Neural cell (in vitro differentiated cells): ENCODE measurements at regions not wholly inside any gene's neighbourhood (a gene's known extent, or its start where the extent isn't known, plus 50 kb on each side); places are given as distances from the start of the nearest gene placed in this dataset.

Experiments
- EP300 ChIP-seq: fragments of 450-650 bp; conservative IDR thresholded peaks from 2 replicates; pipeline ENCODE4 v1.6.1; 2014; ENCODE audit warnings: antibody characterized with exemption, mild to moderate bottlenecking, moderate library complexity; ENCODE audit not compliant: poor library complexity, severe bottlenecking
- EZH2 ChIP-seq: fragments of 200-600, 300-800 bp; shearing (Covaris generic), sonication (generic); IDR thresholded peaks from 2 replicates; pipeline ENCODE4 v1.6.1; 2014; ENCODE audit warnings: antibody characterized with exemption, low read length, borderline replicate concordance, mild to moderate bottlenecking; ENCODE audit not compliant: insufficient read depth, poor library complexity, severe bottlenecking
- MXI1 ChIP-seq: fragments of 450-650 bp; conservative IDR thresholded peaks from 2 replicates; pipeline ENCODE4 v1.6.1; 2014; ENCODE audit warnings: antibody characterized with exemption, mild to moderate bottlenecking; ENCODE audit not compliant: poor library complexity, severe bottlenecking
- POLR2AphosphoS5 ChIP-seq: IDR thresholded peaks from 2 replicates; pipeline ENCODE4 v1.6.1; 2012
- RAD21 ChIP-seq: fragments of 450-650 bp; conservative IDR thresholded peaks from 2 replicates; pipeline ENCODE4 v1.6.1; 2014; ENCODE audit warnings: antibody characterized with exemption, mild to moderate bottlenecking, moderate library complexity
- SMC3 ChIP-seq: fragments of 450-650 bp; conservative IDR thresholded peaks from 2 replicates; pipeline ENCODE4 v1.6.1; 2014; ENCODE audit warnings: antibody characterized with exemption, mild to moderate bottlenecking, moderate library complexity; ENCODE audit not compliant: poor library complexity
- TAF1 ChIP-seq: IDR thresholded peaks from 2 replicates; pipeline ENCODE4 v1.6.1; 2012; ENCODE audit warnings: low read depth
- TF ChIP-seq, protein P1 (sequence below): IDR thresholded peaks from 2 replicates; pipeline ENCODE4 v1.6.1; 2012; ENCODE audit warnings: borderline replicate concordance
- TF ChIP-seq, protein P2 (sequence below): fragments of 450-650 bp; IDR thresholded peaks from 2 replicates; pipeline ENCODE4 v1.5.1; 2014; ENCODE audit warnings: antibody characterized with exemption, mild to moderate bottlenecking, moderate library complexity; ENCODE audit not compliant: poor library complexity, severe bottlenecking

GRCh38 chr2:84281510-84281909 is 177.6 kb downstream of the SUCLG1 start:
- no peak for TF ChIP-seq POLR2AphosphoS5
- no peak for TF ChIP-seq TAF1
- TF ChIP-seq, protein P1, sequence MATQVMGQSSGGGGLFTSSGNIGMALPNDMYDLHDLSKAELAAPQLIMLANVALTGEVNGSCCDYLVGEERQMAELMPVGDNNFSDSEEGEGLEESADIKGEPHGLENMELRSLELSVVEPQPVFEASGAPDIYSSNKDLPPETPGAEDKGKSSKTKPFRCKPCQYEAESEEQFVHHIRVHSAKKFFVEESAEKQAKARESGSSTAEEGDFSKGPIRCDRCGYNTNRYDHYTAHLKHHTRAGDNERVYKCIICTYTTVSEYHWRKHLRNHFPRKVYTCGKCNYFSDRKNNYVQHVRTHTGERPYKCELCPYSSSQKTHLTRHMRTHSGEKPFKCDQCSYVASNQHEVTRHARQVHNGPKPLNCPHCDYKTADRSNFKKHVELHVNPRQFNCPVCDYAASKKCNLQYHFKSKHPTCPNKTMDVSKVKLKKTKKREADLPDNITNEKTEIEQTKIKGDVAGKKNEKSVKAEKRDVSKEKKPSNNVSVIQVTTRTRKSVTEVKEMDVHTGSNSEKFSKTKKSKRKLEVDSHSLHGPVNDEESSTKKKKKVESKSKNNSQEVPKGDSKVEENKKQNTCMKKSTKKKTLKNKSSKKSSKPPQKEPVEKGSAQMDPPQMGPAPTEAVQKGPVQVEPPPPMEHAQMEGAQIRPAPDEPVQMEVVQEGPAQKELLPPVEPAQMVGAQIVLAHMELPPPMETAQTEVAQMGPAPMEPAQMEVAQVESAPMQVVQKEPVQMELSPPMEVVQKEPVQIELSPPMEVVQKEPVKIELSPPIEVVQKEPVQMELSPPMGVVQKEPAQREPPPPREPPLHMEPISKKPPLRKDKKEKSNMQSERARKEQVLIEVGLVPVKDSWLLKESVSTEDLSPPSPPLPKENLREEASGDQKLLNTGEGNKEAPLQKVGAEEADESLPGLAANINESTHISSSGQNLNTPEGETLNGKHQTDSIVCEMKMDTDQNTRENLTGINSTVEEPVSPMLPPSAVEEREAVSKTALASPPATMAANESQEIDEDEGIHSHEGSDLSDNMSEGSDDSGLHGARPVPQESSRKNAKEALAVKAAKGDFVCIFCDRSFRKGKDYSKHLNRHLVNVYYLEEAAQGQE: no peak
- TF ChIP-seq, protein P2, sequence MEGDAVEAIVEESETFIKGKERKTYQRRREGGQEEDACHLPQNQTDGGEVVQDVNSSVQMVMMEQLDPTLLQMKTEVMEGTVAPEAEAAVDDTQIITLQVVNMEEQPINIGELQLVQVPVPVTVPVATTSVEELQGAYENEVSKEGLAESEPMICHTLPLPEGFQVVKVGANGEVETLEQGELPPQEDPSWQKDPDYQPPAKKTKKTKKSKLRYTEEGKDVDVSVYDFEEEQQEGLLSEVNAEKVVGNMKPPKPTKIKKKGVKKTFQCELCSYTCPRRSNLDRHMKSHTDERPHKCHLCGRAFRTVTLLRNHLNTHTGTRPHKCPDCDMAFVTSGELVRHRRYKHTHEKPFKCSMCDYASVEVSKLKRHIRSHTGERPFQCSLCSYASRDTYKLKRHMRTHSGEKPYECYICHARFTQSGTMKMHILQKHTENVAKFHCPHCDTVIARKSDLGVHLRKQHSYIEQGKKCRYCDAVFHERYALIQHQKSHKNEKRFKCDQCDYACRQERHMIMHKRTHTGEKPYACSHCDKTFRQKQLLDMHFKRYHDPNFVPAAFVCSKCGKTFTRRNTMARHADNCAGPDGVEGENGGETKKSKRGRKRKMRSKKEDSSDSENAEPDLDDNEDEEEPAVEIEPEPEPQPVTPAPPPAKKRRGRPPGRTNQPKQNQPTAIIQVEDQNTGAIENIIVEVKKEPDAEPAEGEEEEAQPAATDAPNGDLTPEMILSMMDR: no peak
- no peak for TF ChIP-seq EZH2
- TF ChIP-seq EP300: no peak
- TF ChIP-seq RAD21: no peak
- TF ChIP-seq SMC3: no peak
- no peak for TF ChIP-seq MXI1
